Prostate gland (tissue), 2 donors: ENCODE measurements at regions not wholly inside any gene's neighbourhood (a gene's known extent, or its start where the extent isn't known, plus 50 kb on each side); places are given as distances from the start of the nearest gene placed in this dataset.

Experiments
- CTCF ChIP-seq, 4 experiments: fragments of 200-600 bp in 2 of 4; fragments of 450-650 bp in 2 of 4; sonication (generic) in 2 of 4; IDR thresholded peaks; 1 replicate in 3 of 4; 2 replicates in 1 of 4; pipeline ENCODE4 v1.5.1; 2016 to 2019; ENCODE audit warnings: antibody characterized with exemption in 4 of 4, mild to moderate bottlenecking in 2 of 4, moderate library complexity in 2 of 4
- POLR2A ChIP-seq: fragments of 450-650 bp; IDR thresholded peaks from one replicate; pipeline ENCODE4 v1.6.1; 2016; ENCODE audit warnings: antibody characterized with exemption, mild to moderate bottlenecking
- POLR2AphosphoS5 ChIP-seq: sonication (generic); formaldehyde crosslinking; IDR thresholded peaks from one replicate; pipeline ENCODE4 v1.6.1; 2017; ENCODE audit warnings: antibody characterized with exemption

DNA sequence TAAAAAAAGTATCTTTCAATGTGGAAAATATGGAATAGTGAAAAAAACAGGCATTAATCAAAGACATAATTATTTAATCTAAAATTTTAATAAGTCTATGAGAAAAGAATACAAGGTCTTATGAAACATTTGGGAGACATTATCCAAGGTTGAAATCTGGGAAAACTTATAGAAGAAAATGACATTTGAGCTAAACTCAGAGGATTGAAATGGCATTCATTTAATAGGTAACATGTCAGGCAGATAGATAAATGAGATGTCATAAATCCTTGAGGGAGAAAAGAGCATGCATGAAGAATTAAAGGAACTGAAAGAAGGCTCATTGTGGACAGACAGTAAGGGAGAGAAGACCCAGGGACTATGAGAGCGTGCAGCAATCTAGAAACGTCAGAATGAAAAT is 284.4 kb downstream of the PRR16 start:
- TF ChIP-seq POLR2A (no peak), CTCF (IDR thresholded peaks at IDR 0.05) (no peak), POLR2AphosphoS5 (no peak)
